ENCODE measurements at regions not wholly inside any gene's neighbourhood (a gene's known extent, or its start where the extent isn't known, plus 50 kb on each side); places are given as distances from the start of the nearest gene placed in this dataset.

DNA sequence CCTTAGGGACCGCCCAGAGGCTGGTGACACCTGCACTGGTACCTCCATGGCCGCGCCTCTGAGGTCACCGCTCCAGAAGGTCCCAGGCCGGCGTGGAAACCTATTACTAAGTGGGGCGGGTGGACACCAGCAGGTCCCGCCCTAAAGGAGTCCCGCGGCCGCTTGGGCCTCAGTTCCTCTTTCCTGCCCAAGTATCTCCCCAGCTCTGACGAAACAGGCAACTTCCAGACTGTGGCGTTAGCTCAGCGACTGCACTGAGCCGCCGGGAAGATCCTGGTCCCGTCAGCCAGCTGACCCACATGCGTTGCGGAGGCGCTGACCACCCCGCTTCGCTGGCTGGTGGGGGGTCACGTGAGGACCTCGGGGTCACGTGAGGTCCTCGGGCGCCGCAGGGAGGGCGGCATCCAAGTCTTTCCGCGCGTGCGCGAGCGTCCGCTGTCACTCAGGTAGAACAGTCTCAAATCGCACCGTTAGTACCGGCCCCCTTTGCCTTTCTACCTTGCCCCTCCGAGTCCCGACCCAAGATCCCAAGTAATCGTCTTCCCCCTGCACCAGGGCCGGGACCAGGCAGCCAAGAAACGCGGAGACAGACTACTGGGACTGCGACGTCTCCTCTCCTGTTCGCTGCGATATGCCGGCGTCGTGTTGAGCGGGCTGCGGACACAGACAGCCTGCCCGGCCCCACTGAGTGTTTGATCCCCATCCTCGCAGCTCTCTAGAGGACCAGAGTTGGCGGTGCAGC, 53.7 kb upstream of the KDM4C start:
- TF ChIP-seq ZFP3 (CRISPR knock-in tag; IDR thresholded peaks at IDR 0.05), result 0 out of 2 replicates have a peak, but pooled peaks have one; percentile 22
- TF ChIP-seq, protein P1, sequence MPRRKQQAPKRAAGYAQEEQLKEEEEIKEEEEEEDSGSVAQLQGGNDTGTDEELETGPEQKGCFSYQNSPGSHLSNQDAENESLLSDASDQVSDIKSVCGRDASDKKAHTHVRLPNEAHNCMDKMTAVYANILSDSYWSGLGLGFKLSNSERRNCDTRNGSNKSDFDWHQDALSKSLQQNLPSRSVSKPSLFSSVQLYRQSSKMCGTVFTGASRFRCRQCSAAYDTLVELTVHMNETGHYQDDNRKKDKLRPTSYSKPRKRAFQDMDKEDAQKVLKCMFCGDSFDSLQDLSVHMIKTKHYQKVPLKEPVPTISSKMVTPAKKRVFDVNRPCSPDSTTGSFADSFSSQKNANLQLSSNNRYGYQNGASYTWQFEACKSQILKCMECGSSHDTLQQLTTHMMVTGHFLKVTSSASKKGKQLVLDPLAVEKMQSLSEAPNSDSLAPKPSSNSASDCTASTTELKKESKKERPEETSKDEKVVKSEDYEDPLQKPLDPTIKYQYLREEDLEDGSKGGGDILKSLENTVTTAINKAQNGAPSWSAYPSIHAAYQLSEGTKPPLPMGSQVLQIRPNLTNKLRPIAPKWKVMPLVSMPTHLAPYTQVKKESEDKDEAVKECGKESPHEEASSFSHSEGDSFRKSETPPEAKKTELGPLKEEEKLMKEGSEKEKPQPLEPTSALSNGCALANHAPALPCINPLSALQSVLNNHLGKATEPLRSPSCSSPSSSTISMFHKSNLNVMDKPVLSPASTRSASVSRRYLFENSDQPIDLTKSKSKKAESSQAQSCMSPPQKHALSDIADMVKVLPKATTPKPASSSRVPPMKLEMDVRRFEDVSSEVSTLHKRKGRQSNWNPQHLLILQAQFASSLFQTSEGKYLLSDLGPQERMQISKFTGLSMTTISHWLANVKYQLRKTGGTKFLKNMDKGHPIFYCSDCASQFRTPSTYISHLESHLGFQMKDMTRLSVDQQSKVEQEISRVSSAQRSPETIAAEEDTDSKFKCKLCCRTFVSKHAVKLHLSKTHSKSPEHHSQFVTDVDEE (CRISPR knock-in tag; IDR thresholded peaks at IDR 0.05), result 0 out of 2 replicates have a peak, but pooled peaks have one; percentile 35
- no peak for TF ChIP-seq BACH2 (CRISPR knock-in tag; IDR thresholded peaks at IDR 0.05; ENCODE audit: borderline replicate concordance)
- TF ChIP-seq CREB5 (CRISPR knock-in tag; IDR thresholded peaks at IDR 0.05; ENCODE audit: low read depth), result no peak
- ATAC-seq, result peak; percentile 93

DNA sequence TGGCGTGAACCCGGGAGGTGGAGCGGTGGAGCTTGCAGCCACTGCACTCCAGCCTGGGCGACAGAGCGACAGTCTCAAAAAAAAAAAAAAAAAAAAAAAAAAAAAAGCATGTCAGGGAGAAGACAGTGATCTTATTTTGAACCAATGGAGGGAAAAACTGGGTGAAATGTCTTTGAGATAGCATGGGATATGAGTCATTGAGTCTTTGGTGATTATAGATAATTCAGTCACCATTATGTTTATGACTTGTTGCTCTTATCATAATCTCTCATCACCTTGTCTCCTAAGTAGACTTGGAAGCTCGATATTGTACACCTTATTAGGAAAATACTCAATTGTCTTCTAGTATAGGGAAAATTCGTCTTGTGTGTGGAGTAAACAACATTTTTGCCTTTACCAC, 55.1 kb upstream of the KDM4C start:
- TF ChIP-seq OSR1 (CRISPR knock-in tag; IDR thresholded peaks at IDR 0.05), result no peak
- no peak for ATAC-seq

- no peak for ATAC-seq
- TF ChIP-seq BACH2 (CRISPR knock-in tag; IDR thresholded peaks at IDR 0.05; ENCODE audit: borderline replicate concordance), result no peak
- TF ChIP-seq ZNF8 (CRISPR knock-in tag; IDR thresholded peaks at IDR 0.05), result no peak
- TF ChIP-seq ESRRG (CRISPR knock-in tag; IDR thresholded peaks at IDR 0.05), result no peak
- no peak for TF ChIP-seq ZFP30 (CRISPR knock-in tag; IDR thresholded peaks at IDR 0.05)
- TF ChIP-seq, protein P2, sequence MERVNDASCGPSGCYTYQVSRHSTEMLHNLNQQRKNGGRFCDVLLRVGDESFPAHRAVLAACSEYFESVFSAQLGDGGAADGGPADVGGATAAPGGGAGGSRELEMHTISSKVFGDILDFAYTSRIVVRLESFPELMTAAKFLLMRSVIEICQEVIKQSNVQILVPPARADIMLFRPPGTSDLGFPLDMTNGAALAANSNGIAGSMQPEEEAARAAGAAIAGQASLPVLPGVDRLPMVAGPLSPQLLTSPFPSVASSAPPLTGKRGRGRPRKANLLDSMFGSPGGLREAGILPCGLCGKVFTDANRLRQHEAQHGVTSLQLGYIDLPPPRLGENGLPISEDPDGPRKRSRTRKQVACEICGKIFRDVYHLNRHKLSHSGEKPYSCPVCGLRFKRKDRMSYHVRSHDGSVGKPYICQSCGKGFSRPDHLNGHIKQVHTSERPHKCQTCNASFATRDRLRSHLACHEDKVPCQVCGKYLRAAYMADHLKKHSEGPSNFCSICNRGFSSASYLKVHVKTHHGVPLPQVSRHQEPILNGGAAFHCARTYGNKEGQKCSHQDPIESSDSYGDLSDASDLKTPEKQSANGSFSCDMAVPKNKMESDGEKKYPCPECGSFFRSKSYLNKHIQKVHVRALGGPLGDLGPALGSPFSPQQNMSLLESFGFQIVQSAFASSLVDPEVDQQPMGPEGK (CRISPR knock-in tag; IDR thresholded peaks at IDR 0.05; ENCODE audit: borderline replicate concordance), result no peak
- TF ChIP-seq, protein P1 (CRISPR knock-in tag; IDR thresholded peaks at IDR 0.05), result no peak
- TF ChIP-seq ZNF70 (CRISPR knock-in tag; IDR thresholded peaks at IDR 0.05), result no peak
- no peak for TF ChIP-seq GLIS3 (CRISPR knock-in tag; IDR thresholded peaks at IDR 0.05)
- TF ChIP-seq ZC3H10 (CRISPR knock-in tag; IDR thresholded peaks at IDR 0.05), result no peak
- no peak for TF ChIP-seq TCF4 (CRISPR knock-in tag; IDR thresholded peaks at IDR 0.05; ENCODE audit: borderline replicate concordance)
- no peak for TF ChIP-seq ZNF565 (CRISPR knock-in tag; conservative IDR thresholded peaks at IDR 0.05; ENCODE audit: low read depth)
- TF ChIP-seq CREB5 (CRISPR knock-in tag; IDR thresholded peaks at IDR 0.05; ENCODE audit: low read depth), result no peak
- no peak for TF ChIP-seq CSRNP3 (CRISPR knock-in tag; IDR thresholded peaks at IDR 0.05)
- TF ChIP-seq ISL1 (CRISPR knock-in tag; IDR thresholded peaks at IDR 0.05), result no peak
- TF ChIP-seq ARNTL (CRISPR knock-in tag; IDR thresholded peaks at IDR 0.05; ENCODE audit: borderline replicate concordance, low read depth), result no peak
- no peak for TF ChIP-seq OSR1 (CRISPR knock-in tag; IDR thresholded peaks at IDR 0.05)
- TF ChIP-seq ZFP3 (CRISPR knock-in tag; IDR thresholded peaks at IDR 0.05), result no peak
- TF ChIP-seq CSDC2 (CRISPR knock-in tag; IDR thresholded peaks at IDR 0.05), result no peak
- no peak for TF ChIP-seq SNAI2 (CRISPR knock-in tag; IDR thresholded peaks at IDR 0.05)
Measured at GRCh38 chr9:6696178-6696577, 50.6 kb upstream of the GLDC start.
